Caki2 (cell line): ENCODE measurements at regions not wholly inside any gene's neighbourhood (a gene's known extent, or its start where the extent isn't known, plus 50 kb on each side); places are given as distances from the start of the nearest gene placed in this dataset.
"Not testable (repeated sequence)": the region's sequence is repeated elsewhere in the genome, so short reads cannot be mapped to it uniquely, and the experiment has no call there.

Experiments used
- DNase-seq: peaks from one replicate; pipeline ENCODE4 v3.0.0-alpha.2; 2015; ENCODE audit warnings: low read depth
- in situ Hi-C: cut with HindIII; loops from 2 replicates; pipeline ENCODE4 v1.10.0; 2016; ENCODE audit warnings: low sequenced_read_pairs, low pct_unique_long_range_greater_than_20kb, mixed read lengths

GRCh38 chr12:87196321-87196720, 832.9 kb downstream of the C12orf50 start:
- no peak for DNase-seq
- in situ Hi-C loops: no loop called here

GRCh38 chr12:87194389-87194788, 834.8 kb downstream of the C12orf50 start:
- DNase-seq, in situ Hi-C loops: not testable (repeated sequence)

- DNase-seq: no peak
- in situ Hi-C loops: no loop called here
Observed at GRCh38 chr12:87185367-87185766, 843.8 kb downstream of the C12orf50 start.

GRCh38 chr12:87182696-87183233, 846.4 kb downstream of the C12orf50 start:
- no peak for DNase-seq
- in situ Hi-C loops: no loop called here

GRCh38 chr12:87171356-87171755, 857.8 kb downstream of the C12orf50 start:
- DNase-seq: no peak
- in situ Hi-C loops: no loop called here

- in situ Hi-C loops: no loop called here
- no peak for DNase-seq
Observed at GRCh38 chr12:87169010-87169409, 860.2 kb downstream of the C12orf50 start.

- in situ Hi-C loops: no loop called here
- no peak for DNase-seq
Observed at GRCh38 chr12:87165733-87166375, 863.3 kb downstream of the C12orf50 start.

- DNase-seq: no peak
- in situ Hi-C loops: no loop called here
Observed at GRCh38 chr12:87163122-87163521, 866.1 kb downstream of the C12orf50 start.

- DNase-seq: peak; percentile 44
- in situ Hi-C loops: no loop called here
Observed at GRCh38 chr12:87160848-87161601, 868.2 kb downstream of the C12orf50 start.

- DNase-seq: peak; percentile 69
- in situ Hi-C loops: no loop called here
Observed at GRCh38 chr12:87157791-87158190, 871.4 kb downstream of the C12orf50 start.

- peak; percentile 40 for DNase-seq
- in situ Hi-C loops: no loop called here
Observed at GRCh38 chr12:87155621-87156020, 873.6 kb downstream of the C12orf50 start.

- DNase-seq: no peak
- in situ Hi-C loops: no loop called here
Observed at GRCh38 chr12:87152841-87153528, 876.2 kb downstream of the C12orf50 start.

- in situ Hi-C loops: no loop called here
- no peak for DNase-seq
Observed at GRCh38 chr12:87152075-87152474, 877.1 kb downstream of the C12orf50 start.

- in situ Hi-C loops: no loop called here
- peak; percentile 53 for DNase-seq
Observed at GRCh38 chr12:87150969-87151662, 878.1 kb downstream of the C12orf50 start.

GRCh38 chr12:87142342-87142741, 886.2 kb upstream of the MGAT4C start:
- DNase-seq: no peak
- in situ Hi-C loops: no loop called here

- in situ Hi-C loops: no loop called here
- no peak for DNase-seq
Observed at GRCh38 chr12:87141091-87141490, 884.9 kb upstream of the MGAT4C start.

- no peak for DNase-seq
- in situ Hi-C loops: no loop called here
Observed at GRCh38 chr12:87140262-87140661, 884.1 kb upstream of the MGAT4C start.

- no peak for DNase-seq
- in situ Hi-C loops: no loop called here
Observed at GRCh38 chr12:87137220-87137619, 881.0 kb upstream of the MGAT4C start.
